GM19023 (cell line): ENCODE measurements at regions not wholly inside any gene's neighbourhood (a gene's known extent, or its start where the extent isn't known, plus 50 kb on each side); places are given as distances from the start of the nearest gene placed in this dataset.
"Not testable (repeated sequence)": the region's sequence is repeated elsewhere in the genome, so short reads cannot be mapped to it uniquely, and the experiment has no call there.

Experiments
- ATAC-seq: cut with Tn5 transposase; IDR thresholded peaks from one replicate; pipeline ENCODE4 v1.9.1; 2021; ENCODE audit warnings: mild to moderate bottlenecking, moderate library complexity; ENCODE audit not compliant: unreplicated experiment

- ATAC-seq: no peak
Measured at GRCh38 chr4:180962268-180962667, 1280.9 kb upstream of the TENM3 start.

- ATAC-seq: no peak
Measured at GRCh38 chr4:180966312-180966711, 1276.9 kb upstream of the TENM3 start.

- ATAC-seq: no peak
Measured at GRCh38 chr4:180967936-180968335, 1275.3 kb upstream of the TENM3 start.

- no peak for ATAC-seq
Measured at GRCh38 chr4:180973894-180974293, 1269.3 kb upstream of the TENM3 start.

- no peak for ATAC-seq
Measured at GRCh38 chr4:180990931-180991330, 1252.3 kb upstream of the TENM3 start.

GRCh38 chr4:180993244-180993836 lies 1249.9 kb upstream of the TENM3 start:
- no peak for ATAC-seq

- ATAC-seq: no peak
Measured at GRCh38 chr4:180994722-180995121, 1248.5 kb upstream of the TENM3 start.

- ATAC-seq: no peak
Measured at GRCh38 chr4:180999217-180999616, 1244.0 kb upstream of the TENM3 start.

GRCh38 chr4:181004056-181004455 lies 1239.1 kb upstream of the TENM3 start:
- ATAC-seq: no peak

- no peak for ATAC-seq
Measured at GRCh38 chr4:181006499-181007260, 1236.5 kb upstream of the TENM3 start.

GRCh38 chr4:181007751-181008150 lies 1235.5 kb upstream of the TENM3 start:
- ATAC-seq: no peak

- no peak for ATAC-seq
Measured at GRCh38 chr4:181008164-181008563, 1235.0 kb upstream of the TENM3 start.

GRCh38 chr4:181013162-181013561 lies 1230.0 kb upstream of the TENM3 start:
- no peak for ATAC-seq

- ATAC-seq: no peak
Measured at GRCh38 chr4:181017038-181017437, 1226.2 kb upstream of the TENM3 start.

- ATAC-seq: no peak
Measured at GRCh38 chr4:181018472-181018871, 1224.7 kb upstream of the TENM3 start.

GRCh38 chr4:181018913-181019312 lies 1224.3 kb upstream of the TENM3 start:
- no peak for ATAC-seq

GRCh38 chr4:181020456-181020855 lies 1222.7 kb upstream of the TENM3 start:
- no peak for ATAC-seq

GRCh38 chr4:181021213-181021612 lies 1222.0 kb upstream of the TENM3 start:
- no peak for ATAC-seq

- ATAC-seq: not testable (repeated sequence)
Measured at GRCh38 chr4:181030135-181030921, 1212.9 kb upstream of the TENM3 start.

GRCh38 chr4:181030961-181031360 lies 1212.2 kb upstream of the TENM3 start:
- no peak for ATAC-seq

GRCh38 chr4:181043486-181043885 lies 1199.7 kb upstream of the TENM3 start:
- no peak for ATAC-seq

- no peak for ATAC-seq
Measured at GRCh38 chr4:181046809-181047208, 1196.4 kb upstream of the TENM3 start.
